GM12878 (cell line): ENCODE measurements at regions not wholly inside any gene's neighbourhood (a gene's known extent, or its start where the extent isn't known, plus 50 kb on each side); places are given as distances from the start of the nearest gene placed in this dataset.

ENCODE experiments used
- ATAC-seq: fragments of 200-7000 bp; cut with Tn5 transposase; 3 replicates; pipeline ENCODE4 v1.9.1; 2020; ENCODE audit warnings: mild to moderate bottlenecking, moderate library complexity
- BruUV-seq: library from RNA; stranded (reverse); fragments of 400-500 nt; replicated peaks from 2 replicates; lab custom pipeline; 2021; lab: Mats Ljungman, UMichigan
- CTCF ChIA-PET: fragments of 300-600 bp; sonication (Branson Sonifier 250); formaldehyde crosslinking; extraction: SDS; loops from one replicate; lab custom pipeline; 2021; ENCODE audit warnings: inconsistent platforms; lab: Yijun Ruan, JAX
- POLR2A ChIA-PET: fragments of 350-600 bp; formaldehyde crosslinking; extraction: SDS; loops from one replicate; lab custom pipeline; 2021; ENCODE audit warnings: inconsistent platforms; lab: Charles Lee
- RAD21 ChIA-PET: fragments of 300-600 bp; sonication (Branson Sonifier 250); formaldehyde crosslinking; loops from one replicate; lab custom pipeline; 2023; ENCODE audit warnings: antibody characterized with exemption; ENCODE audit not compliant: unreplicated experiment; lab: Charles Lee
- SMC1A ChIA-PET: fragments of 300-600 bp; sonication (Branson Sonifier 250); formaldehyde crosslinking; loops from one replicate; lab custom pipeline; 2023; ENCODE audit not compliant: unreplicated experiment, uncharacterized antibody; lab: Charles Lee
- DNase-seq: peaks from one replicate; pipeline ENCODE4 v3.0.0-alpha.2; 2011; ENCODE audit warnings: low read depth, low spot score
- FAIRE-seq: peaks from 3 replicates; lab custom pipeline; 2011; peaks lifted over from hg19 to GRCh38; lab: Jason Lieb, UNC
- H2AFZ ChIP-seq: 2 replicates; pipeline ENCODE4 v1.6.0; 2011; ENCODE audit warnings: low read depth, low read length, control low read depth; ENCODE audit not compliant: control insufficient read depth
- H3K27ac ChIP-seq: 2 replicates; pipeline ENCODE4 v1.5.1; 2011; ENCODE audit warnings: control low read depth; ENCODE audit not compliant: control insufficient read depth, insufficient read depth
- H3K27me3 ChIP-seq, 2 experiments: replicated peaks in 1 of 2; 2 replicates each; pipeline versions ENCODE4 v1.6.0 to v1.6.1; 2011; ENCODE audit warnings: low read length in 1 of 2; ENCODE audit not compliant: control insufficient read depth in 2 of 2, insufficient read depth in 2 of 2
- H3K36me3 ChIP-seq, 2 experiments: 2 replicates each; pipeline ENCODE4 v1.5.1; 2011; ENCODE audit warnings: low read length in 1 of 2; ENCODE audit not compliant: control insufficient read depth in 2 of 2, insufficient read depth in 2 of 2
- H3K4me1 ChIP-seq: 2 replicates; pipeline ENCODE4 v1.6.1; 2011; ENCODE audit warnings: mild to moderate bottlenecking, low read length, moderate library complexity, mixed read lengths; ENCODE audit not compliant: control insufficient read depth, insufficient read depth
- H3K4me2 ChIP-seq: 2 replicates; pipeline ENCODE4 v1.6.0; 2011; ENCODE audit warnings: control low read depth; ENCODE audit not compliant: control insufficient read depth, insufficient read depth
- H3K4me3 ChIP-seq: fragments of 200-600 bp; sonication (generic); 2 replicates; pipeline ENCODE4 v1.5.1; 2016
- H3K79me2 ChIP-seq: 2 replicates; pipeline ENCODE4 v1.6.0; 2011; ENCODE audit warnings: low read length; ENCODE audit not compliant: control insufficient read depth, insufficient read depth
- H3K9ac ChIP-seq: 2 replicates; pipeline ENCODE4 v1.8.0; 2011; ENCODE audit warnings: low read length, control low read depth, mixed read lengths; ENCODE audit not compliant: control insufficient read depth, insufficient read depth
- H3K9me3 ChIP-seq: replicated peaks from 3 replicates; pipeline ENCODE4 v1.5.1; 2011; ENCODE audit warnings: mild to moderate bottlenecking, low read length; ENCODE audit not compliant: control insufficient read depth, insufficient read depth
- H4K20me1 ChIP-seq: 2 replicates; pipeline ENCODE4 v1.6.0; 2011; ENCODE audit not compliant: control insufficient read depth, insufficient read depth
- ASH2L ChIP-seq: fragments of 300-600, 200-600 bp; sonication (generic); IDR thresholded peaks from 2 replicates; pipeline ENCODE4 v1.6.1; 2017; ENCODE audit warnings: low read depth, mild to moderate bottlenecking, borderline replicate concordance
- CHD4 ChIP-seq: fragments of 200-600 bp; sonication (generic); IDR thresholded peaks from 2 replicates; pipeline ENCODE4 v1.6.1; 2016; ENCODE audit warnings: mild to moderate bottlenecking
- CREB1 ChIP-seq: IDR thresholded peaks from 2 replicates; pipeline ENCODE4 v1.6.1; 2012; ENCODE audit warnings: low read depth, mild to moderate bottlenecking, inconsistent platforms
- CTCF ChIP-seq, 3 experiments: IDR thresholded peaks in 2 of 3; conservative IDR thresholded peaks in 1 of 3; 2 replicates each; pipeline ENCODE4 v1.5.1; 2011; ENCODE audit warnings: low read depth in 3 of 3, low read length in 3 of 3, mild to moderate bottlenecking in 3 of 3, control low read depth in 2 of 3, moderate library complexity in 2 of 3, inconsistent platforms in 1 of 3, mixed read lengths in 1 of 3; ENCODE audit not compliant: control insufficient read depth in 2 of 3, insufficient read depth in 1 of 3; ENCODE audit errors: extremely low read depth in 1 of 3
- POLR2AphosphoS5 ChIP-seq: IDR thresholded peaks from 2 replicates; pipeline ENCODE4 v1.6.1; 2011; ENCODE audit warnings: mild to moderate bottlenecking, low read length, inconsistent platforms
- RBBP5 ChIP-seq: fragments of 200-600 bp; sonication (generic); conservative IDR thresholded peaks from 2 replicates; pipeline ENCODE4 v1.6.1; 2016
- YBX1 ChIP-seq: fragments of 450-650 bp; IDR thresholded peaks from 2 replicates; pipeline ENCODE4 v1.6.1; 2016; ENCODE audit warnings: antibody characterized with exemption
- ZBTB40 ChIP-seq: fragments of 450-650 bp; IDR thresholded peaks from 2 replicates; pipeline ENCODE4 v1.6.1; 2016; ENCODE audit warnings: mild to moderate bottlenecking, moderate library complexity, borderline replicate concordance
- WGBS: methylation state at CpG from one replicate; pipeline ENCODE4 v1.1.6; 2016; ENCODE audit warnings: low lambda C conversion rate; ENCODE audit not compliant: insufficient replicate concordance, insufficient coverage; ENCODE audit errors: missing lambda C conversion rate; 5-methylcytosine and 5-hydroxymethylcytosine counted together
- in situ Hi-C: fragments of 300-500 bp; cut with MboI; formaldehyde crosslinking; loops from 9 replicates; pipeline ENCODE4 v1.14.3; 2018; ENCODE audit warnings: mixed read lengths
- intact Hi-C: fragments of 100-400 bp; cut with micrococcal nuclease; formaldehyde crosslinking; loops from one replicate; pipeline ENCODE4 v1.14.2; 2022; ENCODE audit not compliant: unreplicated experiment

- TF ChIP-seq ZBTB40: no peak
Measured at GRCh38 chr3:72112435-72112834, 327.5 kb upstream of the PROK2 start (continued).

DNA sequence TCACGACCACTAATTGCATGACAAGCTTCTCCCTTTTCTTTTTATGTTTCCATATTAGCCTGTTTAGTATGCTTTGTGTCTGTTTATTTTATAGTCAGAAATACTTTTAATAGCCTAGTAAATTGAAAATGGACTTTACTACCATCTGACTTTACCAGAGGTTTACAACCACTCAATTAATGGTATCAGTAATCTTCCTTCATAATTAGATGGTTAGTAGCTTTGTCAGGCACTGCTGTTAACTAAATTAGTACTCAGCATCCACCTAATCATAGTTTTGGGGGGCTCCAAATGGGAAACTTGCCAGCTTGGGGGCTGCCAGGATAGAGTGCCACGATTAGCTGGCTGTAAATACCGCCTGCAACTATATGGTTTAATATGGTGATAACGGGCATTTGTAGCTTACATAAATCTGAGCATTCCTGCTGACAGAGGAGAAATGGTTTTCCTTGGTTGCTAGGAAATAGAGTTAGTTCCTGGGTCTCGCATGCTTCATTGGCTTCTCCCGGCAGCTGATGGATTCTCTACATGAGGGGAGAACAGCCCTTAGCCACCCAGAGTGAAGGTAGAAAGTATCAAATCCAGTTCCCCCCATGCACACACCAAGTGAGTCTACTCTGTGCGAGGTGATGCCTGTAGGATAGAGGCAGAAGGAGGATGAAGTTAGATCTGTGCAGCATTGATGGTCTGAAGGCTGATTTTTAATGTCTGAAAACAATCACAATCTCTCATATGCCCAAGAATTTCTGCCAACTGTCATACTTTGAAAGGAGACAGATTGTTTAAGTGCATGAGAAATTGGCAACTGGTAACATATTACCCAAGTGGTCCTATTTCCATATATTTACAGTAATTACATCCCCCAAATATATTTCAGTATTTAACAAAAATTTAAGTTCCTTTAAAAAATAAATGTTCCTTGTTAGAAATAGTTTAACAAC, 326.6 kb upstream of the PROK2 start:
- Histone ChIP-seq H3K9me3 (no peaks in the 10 kb centered on the region), H3K27ac (no peak overlapping the region), H3K4me2 (no peak overlapping the region), H3K9ac (no peak overlapping the region), H4K20me1 (no peaks in the 10 kb centered on the region), H2AFZ (no peak overlapping the region), H3K36me3 (no peaks in the 10 kb centered on the region), H3K79me2 (no peaks in the 10 kb centered on the region), H3K27me3 (no peaks in the 10 kb centered on the region), H3K4me1 (no peaks in the 10 kb centered on the region), H3K4me3 (no peak overlapping the region)
- ChIA-PET RAD21 (interaction anchor here (1.6 kb wide), 1 partner anchor 10 kb away, joined by 3 read pairs; no protein-coding TSS in a partner anchor), CTCF (interaction anchor here (1.0 to 1.4 kb wide), 2 partner anchors 10 to 181 kb away, joined by 3 read pairs; no protein-coding TSS in a partner anchor), POLR2A (interaction anchor here (1.4 kb wide), 1 partner anchor 10 kb away, joined by 3 read pairs; no protein-coding TSS in a partner anchor), SMC1A (no interaction called here)
- no peak for FAIRE-seq
- intact Hi-C loops: no loop called here
- in situ Hi-C loops: no loop called here
- 66% methylated on average over 7 of the region's 7 CpGs for WGBS
- TF ChIP-seq CHD4 (no peak), CTCF (IDR thresholded peaks at IDR 0.05 in 2 of 3, conservative IDR thresholded peaks at IDR 0.05 in 1 of 3; ENCODE audit: control insufficient read depth in 2 of 3, extremely low read depth in 1 of 3, insufficient read depth in 1 of 3, low read depth in 3 of 3, low read length in 3 of 3) (no peak), YBX1 (no peak), CREB1 (no peak), RBBP5 (no peak), POLR2AphosphoS5 (no peak), ASH2L (no peak)
- ATAC-seq: no peak
- BruUV-seq: no TSS peak
- DNase-seq: no peak
